ENCODE measurements at regions not wholly inside any gene's neighbourhood (a gene's known extent, or its start where the extent isn't known, plus 50 kb on each side); places are given as distances from the start of the nearest gene placed in this dataset.

DNA sequence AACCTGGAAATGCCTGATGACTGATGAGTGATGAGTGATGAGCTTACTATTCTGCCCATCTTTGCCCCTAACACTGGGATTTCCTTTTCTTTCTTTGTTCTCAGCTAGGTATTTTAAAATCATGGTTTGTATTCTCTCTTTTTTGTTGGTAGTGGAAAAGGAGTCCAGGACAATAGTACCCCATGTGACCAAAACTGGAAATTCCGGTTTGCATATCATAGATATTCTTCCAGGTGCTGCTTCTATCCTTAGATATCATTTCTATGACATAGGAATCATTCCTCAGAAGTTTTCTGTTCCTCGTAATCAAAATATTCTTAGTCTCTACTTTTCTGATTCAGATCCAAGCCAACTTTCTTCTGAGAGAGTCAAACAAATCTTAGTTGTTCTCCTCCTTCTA is 320.5 kb upstream of the TET2 start:
- DNase-seq (ENCODE audit: low read depth in 1 of 2, low spot score in 2 of 2) (no peak), FAIRE-seq (no peak)
- no peak overlapping the region for H3K4me3 ChIP-seq (ENCODE audit: extremely low read depth in 1 of 4, insufficient read depth in 2 of 4, low read depth in 3 of 4, low read length in 4 of 4)
- ChIA-PET POLR2A (ENCODE audit: partially characterized antibody) (no interaction called here), CTCF (ENCODE audit: partially characterized antibody) (interaction anchor here (0.8 kb wide), 1 partner anchor 14 kb away, joined by 3 read pairs; no protein-coding TSS in a partner anchor)
- no peaks in the 10 kb centered on the region for H3K79me1 ChIP-seq (ENCODE audit: low read depth, low read length)
- no peaks in the 10 kb centered on the region for H3K9me3 ChIP-seq (ENCODE audit: insufficient read depth in 2 of 2, low read depth in 1 of 2, low read length in 1 of 2)
- WGBS, 2 experiments (ENCODE audit: extremely low coverage in 1 of 2, insufficient coverage in 1 of 2, insufficient read length in 1 of 2, insufficient replicate concordance in 2 of 2, low coverage in 1 of 2, low lambda C conversion rate in 2 of 2, missing lambda C conversion rate in 1 of 2): 82% methylated on average over 2 of the region's 2 CpGs; no CpG with 5 or more reads in 1 of the 2 experiments
- no peak overlapping the region for H4K5ac ChIP-seq (ENCODE audit: insufficient read length, low read depth, low read length)
- no peak overlapping the region for H3K4ac ChIP-seq (replicated peaks; ENCODE audit: insufficient read length, low read depth, low read length)
- no peaks in the 10 kb centered on the region for H3K4me1 ChIP-seq (replicated peaks in 1 of 4; ENCODE audit: control insufficient read depth in 3 of 4, insufficient read depth in 4 of 4, low read length in 3 of 4)
- H3K9ac ChIP-seq (replicated peaks in 1 of 4; ENCODE audit: extremely low read depth in 1 of 4, low read depth in 3 of 4, low read length in 3 of 4): no peak overlapping the region
- H3K79me2 ChIP-seq (ENCODE audit: control insufficient read depth in 1 of 2, insufficient read depth in 2 of 2, low read length in 2 of 2): no peaks in the 10 kb centered on the region
- H3K23ac ChIP-seq (ENCODE audit: insufficient read length): no peak overlapping the region
- no peak overlapping the region for H3K56ac ChIP-seq (replicated peaks; ENCODE audit: insufficient read length, low read depth, low read length)
- H2AK5ac ChIP-seq (ENCODE audit: low read depth, low read length): no peak overlapping the region
- no peaks in the 10 kb centered on the region for H4K20me1 ChIP-seq (replicated peaks in 1 of 2; ENCODE audit: control insufficient read depth in 1 of 2, insufficient read depth in 2 of 2, low read length in 2 of 2)
- H3K4me2 ChIP-seq (ENCODE audit: insufficient read depth in 1 of 2, low read depth in 2 of 2, low read length in 2 of 2): no peak overlapping the region
- no peak overlapping the region for H2AFZ ChIP-seq (ENCODE audit: low read length)
- H3K18ac ChIP-seq (ENCODE audit: extremely low read depth, low read length): no peak overlapping the region
- no peak overlapping the region for H4K91ac ChIP-seq (replicated peaks; ENCODE audit: insufficient read length, low read length)
- H2BK20ac ChIP-seq (ENCODE audit: low read length): no peak overlapping the region
- no peaks in the 10 kb centered on the region for H3K27me3 ChIP-seq (replicated peaks in 1 of 4; ENCODE audit: control insufficient read depth in 3 of 4, extremely low read depth in 1 of 4, insufficient read depth in 3 of 4, low read length in 3 of 4)
- H2BK12ac ChIP-seq (ENCODE audit: low read depth, low read length): no peak overlapping the region
- no peak overlapping the region for H4K8ac ChIP-seq (ENCODE audit: extremely low read depth, insufficient read depth, low read length)
- no peaks in the 10 kb centered on the region for H3K23me2 ChIP-seq (ENCODE audit: low read depth, low read length)
- H2BK120ac ChIP-seq (replicated peaks; ENCODE audit: low read depth, low read length): no peak overlapping the region
- no peak overlapping the region for H3K14ac ChIP-seq (ENCODE audit: insufficient read length)
- no peak overlapping the region for H2BK15ac ChIP-seq (ENCODE audit: low read length)
- no peak for TF ChIP-seq GTF2F1 (IDR thresholded peaks at IDR 0.05; ENCODE audit: borderline replicate concordance, low read depth, low read length)
- H3K36me3 ChIP-seq (ENCODE audit: control insufficient read depth in 2 of 4, insufficient read depth in 4 of 4, low read length in 3 of 4): no peaks in the 10 kb centered on the region
- H3K27ac ChIP-seq (ENCODE audit: low read depth, low read length): no peak overlapping the region
- no peak overlapping the region for H2BK5ac ChIP-seq (ENCODE audit: low read depth, low read length)

Measured in H1 (cell line).